Hepatocyte (in vitro differentiated cells): ENCODE measurements at regions not wholly inside any gene's neighbourhood (a gene's known extent, or its start where the extent isn't known, plus 50 kb on each side); places are given as distances from the start of the nearest gene placed in this dataset.

Experiments used
- CTCF ChIP-seq: fragments of 200-600 bp; sonication (generic); IDR thresholded peaks from 2 replicates; pipeline ENCODE4 v1.5.1; 2016; ENCODE audit warnings: antibody characterized with exemption, mild to moderate bottlenecking; ENCODE audit not compliant: poor library complexity
- EZH2phosphoT487 ChIP-seq: fragments of 200-600 bp; sonication (generic); IDR thresholded peaks from one replicate; pipeline ENCODE4 v1.6.1; 2018; ENCODE audit warnings: antibody characterized with exemption, mild to moderate bottlenecking, low read depth, moderate library complexity; ENCODE audit not compliant: unreplicated experiment, severe bottlenecking

- TF ChIP-seq CTCF = no peak
- no peak for TF ChIP-seq EZH2phosphoT487
These were observed 663.8 kb upstream of the FOXG1 start for GRCh38 chr14:28102814-28103213.
